Stimulated activated CD8-positive, alpha-beta memory T cell treated with anti-CD3 and anti-CD28 coated beads, Interleukin-4, amount 100 ng/mL, for 4 hours (primary cell): ENCODE measurements at regions not wholly inside any gene's neighbourhood (a gene's known extent, or its start where the extent isn't known, plus 50 kb on each side); places are given as distances from the start of the nearest gene placed in this dataset.

Experiments
- DNase-seq, 2 donors: peaks; one replicate each; pipeline ENCODE4 v3.0.0-alpha.2; 2020; ENCODE audit warnings: low read depth in 2 of 2, low spot score in 1 of 2

DNA sequence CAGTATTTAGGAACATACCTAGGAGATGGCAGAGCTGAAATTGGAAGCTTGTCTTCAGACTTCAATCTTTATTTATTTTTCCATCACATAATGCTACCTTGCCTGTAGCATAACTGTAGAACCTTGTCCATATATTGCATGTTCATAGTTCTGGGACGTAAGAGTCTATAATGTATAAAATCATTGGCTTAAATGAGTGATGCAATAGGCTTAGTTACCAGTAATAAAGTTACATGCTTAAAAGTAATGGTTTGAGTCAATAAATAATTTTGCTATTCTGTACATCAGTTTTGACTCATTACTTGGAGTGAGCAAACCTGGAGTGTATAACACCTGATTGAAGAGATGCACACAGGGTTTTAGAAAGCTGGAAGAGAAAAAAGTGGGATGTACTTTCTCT is 229.3 kb downstream of the CDCA7 start:
- DNase-seq, result no peak

DNA sequence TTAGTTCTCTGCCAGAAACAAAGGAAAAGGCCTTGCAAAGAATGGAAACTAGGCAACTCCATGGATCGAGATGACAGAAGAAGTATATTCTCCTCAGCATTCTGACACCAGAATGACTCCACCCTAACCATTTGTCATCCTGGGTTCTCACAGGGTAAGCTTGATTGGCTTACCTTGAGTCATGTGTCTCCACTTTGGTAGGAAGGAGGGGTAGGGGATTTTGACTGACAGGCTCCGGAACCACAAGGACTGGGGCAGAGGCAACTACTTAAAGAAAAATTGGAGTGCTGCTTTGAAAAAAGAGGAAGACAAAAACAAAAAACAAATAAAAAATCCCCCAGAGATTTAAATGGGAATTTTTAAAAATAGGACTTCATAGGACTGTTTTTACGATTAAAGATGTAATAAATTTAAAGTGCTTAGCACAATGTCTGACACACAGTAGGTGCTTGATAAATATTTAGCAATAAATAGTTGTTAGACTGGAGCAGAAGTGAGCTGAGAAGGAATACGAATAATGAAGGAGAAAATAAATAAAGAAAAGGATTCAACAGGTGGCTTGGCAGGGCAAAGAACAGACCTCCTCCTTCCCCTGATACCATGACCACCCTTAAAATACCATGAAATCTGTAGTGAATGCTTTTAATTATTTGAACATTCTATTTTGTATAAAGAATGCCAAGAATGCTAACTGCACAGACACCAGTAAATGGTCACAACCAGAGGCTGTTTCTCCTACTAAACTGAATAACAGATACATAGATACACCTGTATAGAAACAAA is 230.2 kb downstream of the CDCA7 start:
- no peak for DNase-seq

DNA sequence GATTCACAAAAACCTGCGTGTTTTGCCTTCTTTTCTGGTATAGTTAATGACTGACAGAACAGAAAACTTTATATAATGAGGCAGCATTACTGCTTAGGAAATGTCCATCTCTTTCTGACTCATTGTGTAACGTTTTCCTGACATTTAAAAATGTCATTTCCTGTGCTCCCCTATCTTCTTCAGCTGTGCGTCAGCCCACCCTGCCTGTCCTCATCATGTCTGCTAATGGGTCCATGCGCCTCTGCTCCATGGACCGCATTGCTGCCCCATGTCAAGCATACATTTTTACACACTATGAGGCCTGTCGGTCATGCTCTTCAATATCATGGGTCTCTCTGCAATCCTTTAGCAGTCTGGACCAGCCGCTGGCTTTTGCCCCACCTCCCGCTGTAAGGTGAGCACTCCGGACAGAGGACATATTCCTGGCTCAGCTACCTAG is 234.3 kb downstream of the CDCA7 start:
- DNase-seq, result no peak

DNA sequence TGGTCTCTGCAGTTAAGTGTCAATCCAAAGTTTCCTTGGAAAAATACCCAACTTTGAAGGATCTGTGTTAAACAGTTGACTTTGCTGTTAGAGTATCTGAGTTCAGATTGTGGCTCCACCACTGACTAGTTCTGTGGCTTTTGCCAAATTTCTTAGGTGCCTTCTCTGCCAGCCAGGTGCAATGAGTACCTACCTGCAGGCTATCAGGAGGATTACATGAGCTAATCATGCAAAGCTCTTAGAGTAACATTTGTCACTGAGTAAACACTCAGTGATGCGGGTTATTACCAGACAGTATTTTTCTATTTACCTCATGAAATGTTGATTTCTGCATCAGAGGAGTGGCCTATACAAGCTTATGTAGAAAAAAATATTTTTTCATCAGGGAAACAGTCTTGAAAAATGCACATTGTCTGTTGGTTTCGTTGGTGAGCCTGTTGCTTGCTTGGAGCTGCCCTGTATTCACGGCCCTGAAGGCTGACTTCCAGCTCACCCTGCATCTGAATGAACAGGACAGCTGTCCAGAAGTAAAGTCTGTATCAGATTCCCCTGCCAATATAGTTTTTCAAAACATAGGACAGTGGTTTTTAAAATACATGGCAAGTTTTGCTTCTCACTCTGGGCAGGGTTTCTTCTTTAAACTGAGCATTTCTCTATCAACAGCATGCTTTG is 235.1 kb downstream of the CDCA7 start:
- DNase-seq, result no peak

DNA sequence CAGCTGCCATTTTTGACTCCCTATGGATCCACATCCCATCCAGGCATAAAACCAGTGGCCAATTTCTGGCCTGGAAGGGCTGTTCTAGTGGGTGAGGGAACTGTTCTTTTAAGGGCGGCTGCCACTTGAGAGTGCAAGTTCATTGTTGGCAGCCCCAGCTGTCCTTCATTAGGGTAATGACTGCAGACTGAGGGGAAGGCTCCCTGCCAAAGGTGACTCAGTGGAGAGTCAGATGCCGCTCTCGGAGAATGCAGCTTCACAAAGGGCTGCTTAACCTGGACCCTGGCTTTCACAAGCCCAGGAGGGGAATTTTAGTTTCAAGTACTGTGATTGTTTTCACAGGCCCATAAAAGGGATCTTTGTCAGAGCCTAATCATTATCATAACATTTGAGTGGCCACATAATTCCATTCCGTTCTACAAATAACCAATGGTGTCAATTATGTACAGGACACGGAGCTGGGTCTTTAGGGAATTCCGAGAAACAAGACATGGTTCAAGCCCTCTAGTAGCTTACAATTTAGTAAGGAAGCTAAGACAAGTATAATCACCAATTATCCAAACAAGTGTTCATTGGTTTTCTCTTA is 235.7 kb downstream of the CDCA7 start:
- no peak for DNase-seq

DNA sequence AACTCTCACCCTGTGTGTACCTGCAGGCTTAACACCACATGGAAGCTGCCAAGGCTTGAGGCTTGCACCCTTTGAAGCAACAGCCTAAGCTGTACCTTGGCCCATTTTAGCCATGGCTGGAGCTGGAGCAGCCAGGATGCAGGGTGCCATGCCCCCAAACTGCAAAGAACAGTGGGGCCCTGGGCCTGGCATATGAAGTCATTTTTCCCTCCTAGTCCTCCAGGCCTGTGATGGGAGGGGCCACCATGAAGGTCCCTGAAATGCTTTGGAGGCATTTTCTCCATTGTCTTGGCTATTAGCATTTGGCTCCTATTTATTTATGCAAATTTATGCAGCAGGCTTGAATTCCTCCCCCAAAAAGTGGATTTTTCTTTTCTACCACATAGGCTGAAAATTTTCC is 238.4 kb downstream of the CDCA7 start:
- DNase-seq, result no peak

DNA sequence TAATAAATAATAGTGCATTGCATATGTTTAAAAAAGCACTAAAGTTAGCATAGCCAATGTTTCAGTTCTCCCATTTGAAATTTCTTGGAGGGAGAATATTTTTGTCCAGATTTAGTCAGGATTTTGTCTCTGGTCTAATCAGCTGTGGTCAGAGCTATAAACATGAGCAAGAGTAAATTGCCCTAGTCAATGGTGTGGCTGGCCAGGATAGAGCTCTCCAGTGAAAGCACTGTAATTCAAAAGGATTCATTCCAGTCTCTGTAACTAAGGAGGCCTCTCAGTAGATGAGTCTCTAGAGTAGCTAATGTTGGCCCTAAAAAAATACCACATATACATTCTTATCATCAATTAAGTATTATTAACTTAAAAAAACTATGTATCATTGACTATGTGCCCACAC is 241.6 kb downstream of the CDCA7 start:
- DNase-seq, result no peak

DNA sequence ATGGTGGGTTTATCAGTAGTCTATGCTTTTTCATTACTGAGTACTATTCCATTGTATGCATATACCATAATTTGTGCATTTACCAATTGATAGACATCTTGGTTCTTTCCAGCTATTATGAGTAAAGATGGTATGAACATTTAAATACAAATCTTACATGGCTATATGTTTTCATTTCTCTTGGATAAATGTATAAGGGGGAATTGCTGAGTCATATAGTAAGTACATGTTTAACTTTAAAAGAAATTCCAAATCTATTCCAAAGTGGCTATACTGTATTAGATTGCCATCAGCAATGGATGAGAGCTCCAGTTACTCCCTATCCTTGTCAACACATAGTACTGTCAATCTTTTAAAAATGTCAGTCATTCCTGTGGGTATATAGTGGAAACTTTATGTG is 243.9 kb downstream of the CDCA7 start:
- DNase-seq, result no peak

DNA sequence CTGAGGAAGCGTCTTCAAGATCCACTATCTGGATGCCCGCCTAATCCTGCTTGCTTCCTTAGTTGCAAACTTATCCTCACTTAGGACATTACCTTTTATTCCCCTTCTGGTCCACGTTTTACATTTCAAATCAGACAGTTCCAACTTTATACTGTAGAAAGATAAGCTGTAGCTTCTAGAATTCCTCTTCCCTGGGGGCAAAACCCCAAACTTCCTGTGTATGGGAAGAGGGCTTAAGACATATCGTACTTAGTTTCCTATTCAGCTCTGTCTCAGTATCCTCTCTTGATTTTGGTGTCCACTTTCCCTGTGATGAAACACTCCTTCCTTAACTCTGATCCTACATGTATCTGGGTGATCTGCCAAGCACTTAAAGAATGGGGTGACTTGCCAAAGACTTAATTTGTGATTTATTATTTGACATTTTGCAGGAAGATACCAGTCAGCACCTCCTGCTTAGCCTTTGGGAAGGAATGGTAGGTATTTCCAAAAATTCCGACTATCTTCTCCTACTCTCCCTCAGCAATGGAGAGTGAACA is 245.2 kb downstream of the CDCA7 start:
- DNase-seq, result no peak

DNA sequence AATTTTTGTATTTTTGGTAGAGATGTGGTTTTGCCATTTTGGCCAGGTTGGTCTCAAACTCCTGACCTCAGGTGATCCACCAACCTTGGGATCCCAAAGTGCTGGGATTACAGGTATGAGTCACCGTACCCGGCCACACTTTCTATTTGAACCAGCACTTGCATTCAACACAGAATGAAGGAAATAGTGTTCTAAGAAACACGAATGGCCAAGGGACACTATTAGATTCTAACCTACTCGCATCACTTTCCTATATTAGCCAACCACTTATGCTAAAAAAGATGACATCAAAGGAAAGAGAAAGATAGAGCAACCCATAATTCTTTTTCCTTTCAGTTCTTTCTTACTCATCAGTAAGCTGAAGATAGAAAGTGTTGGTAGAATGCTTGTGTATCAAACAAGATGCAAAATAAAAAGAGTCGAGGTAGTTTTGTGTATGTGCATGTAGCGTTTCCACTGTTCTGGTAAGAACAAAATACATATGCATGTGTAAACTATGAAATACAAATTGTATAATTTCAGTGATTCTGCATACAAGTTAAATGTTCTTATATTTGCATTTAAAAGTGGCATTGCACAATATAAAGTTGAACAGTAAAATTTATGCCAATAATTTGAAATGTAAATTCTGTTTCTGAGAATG is 247.6 kb downstream of the CDCA7 start:
- no peak for DNase-seq

DNA sequence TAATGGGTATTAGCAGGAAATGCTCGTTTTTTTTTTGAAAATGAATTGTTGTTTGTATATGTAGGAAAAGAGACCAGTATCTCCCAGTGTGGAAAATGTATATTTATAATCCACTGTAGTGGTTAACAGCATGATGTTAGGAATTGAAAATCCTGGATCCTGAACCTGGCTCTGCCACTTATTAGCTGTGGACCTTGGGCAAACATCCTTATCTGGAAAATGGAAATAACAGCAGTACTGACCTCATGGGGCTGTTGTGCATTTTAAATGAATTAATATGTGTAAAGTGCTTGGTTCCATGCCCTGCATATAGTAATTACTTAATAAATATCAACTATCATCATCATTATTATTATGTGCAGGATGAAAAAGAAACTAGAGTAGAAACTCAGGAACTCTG is 251.3 kb downstream of the CDCA7 start:
- DNase-seq, result no peak

DNA sequence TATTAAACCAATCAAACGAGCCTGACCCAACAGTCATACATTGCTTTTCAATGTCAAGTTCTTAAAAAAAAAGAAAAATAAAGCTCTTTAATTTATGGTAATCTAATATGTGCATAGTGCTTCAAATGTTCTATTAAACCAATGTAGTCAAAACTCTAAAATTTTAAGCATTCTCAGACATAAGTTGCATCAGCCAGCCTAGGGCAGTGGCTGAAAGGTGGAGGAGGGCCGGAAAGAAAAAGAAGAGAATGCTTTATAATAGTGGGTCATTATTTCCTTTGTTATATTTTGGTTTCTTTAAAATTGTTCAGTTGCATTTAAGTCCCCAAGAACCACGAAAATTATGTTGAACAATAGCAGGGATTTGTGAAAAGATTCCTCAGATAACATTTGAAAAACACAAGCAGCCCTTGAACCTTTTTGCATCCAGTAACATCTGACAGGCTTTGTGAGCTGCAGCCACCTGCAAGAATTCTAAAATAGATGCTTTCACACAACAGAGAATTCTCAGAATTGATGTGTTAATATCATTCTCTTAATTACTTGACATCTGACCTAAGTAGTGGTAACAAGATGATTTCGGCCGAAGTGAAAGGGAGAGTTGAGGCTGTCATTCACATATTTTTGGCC is 252.1 kb downstream of the CDCA7 start:
- DNase-seq, result no peak

DNA sequence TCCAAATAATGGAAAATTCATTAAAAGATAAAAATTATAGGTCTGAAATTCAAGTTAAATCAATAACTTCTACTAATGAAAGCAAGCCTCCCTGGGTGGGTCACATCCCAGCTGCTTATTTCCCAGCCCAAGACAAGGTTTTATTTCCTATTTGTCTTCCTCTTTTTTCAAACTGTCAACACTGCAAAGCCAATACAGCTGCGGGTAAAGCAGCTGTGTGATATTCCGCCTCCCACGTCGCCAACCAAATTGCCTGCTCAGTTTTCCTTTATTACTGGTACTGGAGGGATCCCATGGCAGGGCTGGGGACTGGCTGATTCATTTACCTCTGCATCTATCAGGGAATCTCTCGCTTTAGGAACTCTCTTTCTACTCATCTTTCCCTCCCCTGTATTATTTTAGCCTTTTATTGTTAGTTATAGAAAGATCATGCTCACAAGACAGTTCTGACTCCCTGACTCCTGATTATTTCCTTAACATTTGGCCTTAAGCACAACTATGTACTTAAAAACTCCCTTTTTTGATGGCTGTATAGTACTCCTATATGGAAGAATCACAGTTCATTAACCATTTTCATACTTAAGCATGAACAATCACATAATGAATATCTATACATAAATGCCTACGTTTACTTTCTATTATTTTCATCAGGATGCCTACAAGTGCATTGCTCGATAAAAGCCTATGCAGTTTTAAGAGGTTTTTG is 253.1 kb downstream of the CDCA7 start:
- DNase-seq, result no peak

DNA sequence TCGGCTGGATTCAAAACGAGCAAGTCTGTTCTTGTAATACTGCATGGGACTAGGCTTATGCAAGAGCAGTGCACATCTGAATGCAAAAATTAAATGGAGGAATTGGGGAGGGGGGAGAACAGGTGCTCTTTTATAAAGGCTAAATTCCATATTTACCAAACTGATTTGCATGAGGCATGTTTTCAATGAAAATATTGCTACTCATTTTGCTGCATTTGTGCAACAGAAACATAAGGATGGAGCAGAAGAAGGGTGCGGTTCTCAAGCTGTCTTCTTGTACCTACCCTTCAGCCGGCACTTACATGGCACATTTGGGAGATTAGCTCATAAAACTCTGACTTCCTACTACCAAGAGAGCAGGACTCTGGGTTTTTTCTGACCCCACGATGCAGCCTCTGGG is 256.4 kb downstream of the CDCA7 start:
- DNase-seq, result no peak

DNA sequence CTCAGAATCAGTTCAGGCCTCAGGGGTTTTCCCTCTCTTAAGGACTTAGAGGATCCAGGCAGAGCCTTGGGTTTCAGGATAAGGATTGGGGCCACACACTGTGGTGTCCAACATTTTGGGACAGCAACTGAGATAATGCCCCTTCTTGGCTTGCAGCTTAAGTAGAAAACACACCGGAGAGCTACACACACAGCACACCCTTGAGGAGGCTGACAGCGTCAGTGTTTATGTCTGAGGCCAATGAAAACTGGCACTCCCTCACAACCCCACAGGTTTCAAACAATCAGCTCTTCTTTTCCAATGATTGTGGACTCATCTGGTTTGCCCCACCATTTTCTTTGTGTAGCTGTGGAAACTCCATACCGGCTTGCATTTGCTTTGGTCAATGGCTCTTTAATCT is 257.7 kb downstream of the CDCA7 start:
- DNase-seq, result no peak

DNA sequence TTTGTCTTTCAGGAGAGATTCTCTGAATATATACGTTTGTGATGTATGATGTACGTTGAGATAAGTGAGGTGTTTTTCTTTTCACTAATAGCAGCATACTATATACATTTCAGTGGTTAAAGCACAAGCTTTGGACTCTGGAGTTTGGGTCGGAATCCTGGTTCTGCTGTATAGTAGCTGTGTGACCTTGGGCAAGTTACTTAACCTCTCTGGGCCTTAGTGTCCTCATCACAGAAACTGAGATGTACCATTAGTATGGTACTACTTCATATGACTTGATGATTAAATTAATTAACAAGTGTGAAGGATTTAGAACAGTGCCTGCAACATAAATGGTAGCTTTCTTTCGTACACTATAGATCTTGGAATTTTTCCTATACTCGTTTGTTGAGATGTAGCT is 258.7 kb downstream of the CDCA7 start:
- no peak for DNase-seq

DNA sequence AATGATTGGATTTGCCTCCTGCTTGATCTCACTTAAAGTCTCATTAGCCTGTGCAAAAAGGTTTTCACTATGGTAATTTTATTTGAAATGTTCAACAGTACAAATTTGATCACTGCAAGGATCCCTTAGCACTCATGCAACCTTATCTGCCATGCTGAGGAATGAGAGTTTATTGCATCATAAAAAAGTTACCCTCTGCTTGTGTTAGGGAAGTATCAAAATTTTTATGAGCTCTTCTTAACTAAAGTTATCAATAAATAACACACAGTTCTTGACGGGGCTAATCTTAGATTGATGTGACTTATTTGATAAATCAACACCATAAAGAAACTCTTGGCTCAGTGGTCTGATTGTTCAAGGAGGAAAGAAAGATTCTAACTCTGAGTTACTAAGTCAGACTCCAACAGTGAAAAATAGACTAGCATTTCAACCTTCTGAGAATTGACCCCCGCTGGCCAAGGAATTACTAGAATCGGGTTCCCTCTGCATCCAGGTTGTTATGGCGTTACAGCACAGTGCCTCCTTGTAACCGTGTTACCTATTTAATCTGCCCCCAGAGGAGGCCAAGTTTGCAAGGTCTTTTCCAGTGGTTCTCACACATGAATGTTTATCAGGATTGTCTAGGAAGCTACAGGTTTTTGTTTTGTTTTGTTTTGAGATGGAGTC is 259.7 kb downstream of the CDCA7 start:
- DNase-seq, result no peak

DNA sequence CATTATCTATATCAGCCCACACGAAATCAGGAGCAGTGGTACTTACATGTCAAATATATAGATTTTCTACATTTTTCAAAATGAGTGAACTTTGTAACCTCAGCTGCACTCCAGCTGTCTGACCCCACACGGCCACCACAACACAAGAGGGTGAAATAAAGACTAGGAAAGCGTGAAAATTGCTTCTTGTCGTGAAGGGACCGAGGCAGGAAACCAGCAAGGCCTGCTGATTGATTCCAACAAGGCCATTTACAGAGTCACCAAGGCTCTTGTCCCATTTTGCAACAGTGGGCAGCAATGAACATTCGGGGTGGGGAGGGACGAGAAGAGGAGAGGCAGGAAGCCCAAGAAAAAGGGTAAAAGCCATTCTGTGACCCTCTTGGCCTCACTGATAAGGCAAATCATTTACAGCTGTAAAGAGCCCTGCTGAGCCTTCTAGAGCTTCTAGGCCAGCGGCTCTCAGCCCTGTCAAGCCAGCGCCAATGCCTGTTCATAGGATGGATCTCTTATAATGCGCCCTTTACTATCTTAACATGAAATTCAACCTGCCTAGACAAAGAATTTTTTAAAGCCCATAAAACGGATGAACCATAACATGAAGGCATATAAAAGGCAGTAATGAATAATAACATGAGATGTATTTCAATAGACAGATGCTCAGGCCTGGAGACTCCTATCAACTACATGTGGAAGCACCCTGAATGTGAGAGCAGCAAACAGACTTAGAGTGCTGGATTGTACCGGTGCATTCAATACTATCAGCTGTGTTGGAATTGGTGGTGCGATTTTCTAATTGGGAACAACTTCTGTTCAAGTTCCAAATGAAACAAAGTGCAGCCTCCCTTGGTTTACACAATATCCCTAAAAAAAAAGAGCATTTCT is 269.0 kb downstream of the CDCA7 start:
- no peak for DNase-seq

DNA sequence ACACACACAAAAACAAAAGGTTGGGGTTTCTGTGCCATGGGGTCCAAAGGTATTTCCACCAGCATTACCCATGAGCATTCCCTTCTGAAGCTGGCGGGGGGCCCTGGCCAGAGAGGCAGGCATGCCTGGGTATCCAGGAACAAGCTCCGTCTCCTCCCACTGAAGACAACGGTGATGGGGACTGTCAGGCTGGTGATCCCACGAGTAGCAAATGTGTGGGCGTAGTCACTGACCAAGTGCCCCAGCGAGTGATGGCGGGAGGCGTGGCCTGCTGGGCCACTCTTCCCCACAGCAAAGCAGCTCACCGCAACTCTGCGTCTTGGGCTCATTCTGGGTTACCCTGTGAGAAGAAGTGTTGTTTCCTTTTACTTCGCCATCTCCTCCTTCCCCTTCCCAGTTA is 270.6 kb downstream of the CDCA7 start:
- DNase-seq, result no peak
